Ishikawa (cell line): ENCODE measurements at regions not wholly inside any gene's neighbourhood (a gene's known extent, or its start where the extent isn't known, plus 50 kb on each side); places are given as distances from the start of the nearest gene placed in this dataset.

Experiments
- CEBPB ChIP-seq: IDR thresholded peaks from 2 replicates; pipeline ENCODE4 v1.6.1; 2012
- EGR1 ChIP-seq: IDR thresholded peaks from 2 replicates; pipeline ENCODE4 v1.6.1; 2012
- RAD21 ChIP-seq: IDR thresholded peaks from 2 replicates; pipeline ENCODE4 v1.6.1; 2012; ENCODE audit warnings: low read depth
- YY1 ChIP-seq: IDR thresholded peaks from 2 replicates; pipeline ENCODE4 v1.6.1; 2012; ENCODE audit warnings: low read depth

GRCh38 chr12:67741270-67741669 lies 92.7 kb downstream of the DYRK2 start:
- TF ChIP-seq EGR1 (no peak), RAD21 (no peak), YY1 (no peak), CEBPB (no peak)
